ENCODE measurements at regions not wholly inside any gene's neighbourhood (a gene's known extent, or its start where the extent isn't known, plus 50 kb on each side); places are given as distances from the start of the nearest gene placed in this dataset.

DNA sequence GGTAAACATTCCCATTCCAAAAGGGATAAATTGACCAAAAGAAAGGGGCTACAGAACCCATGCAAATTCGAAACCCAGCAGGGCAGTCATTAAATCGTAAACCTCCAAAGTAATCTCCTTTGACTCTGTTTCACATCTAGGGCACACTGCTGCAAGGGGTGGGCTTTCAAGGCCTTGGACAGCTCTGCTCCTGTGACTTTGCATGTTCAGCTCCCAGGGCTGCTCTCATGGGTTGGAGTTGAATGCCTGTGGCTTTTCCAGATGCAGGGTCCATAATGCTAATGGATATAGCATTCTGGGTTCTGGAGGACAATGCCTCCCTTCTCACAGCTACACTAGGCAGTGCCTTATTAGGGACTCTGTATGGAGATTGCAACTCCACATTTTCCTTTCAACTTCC, 211.9 kb upstream of the MANEA start:
- Histone ChIP-seq H3K4me2 (ENCODE audit: low read length) (no peak overlapping the region), H3K36me3 (ENCODE audit: insufficient read depth, low read length) (no peaks in the 10 kb centered on the region), H3K9me3 (replicated peaks; ENCODE audit: low read length) (no peaks in the 10 kb centered on the region), H3K9ac (ENCODE audit: low read depth, low read length) (no peak overlapping the region), H3K4me1 (ENCODE audit: control insufficient read depth, insufficient read depth, low read length) (no peaks in the 10 kb centered on the region), H3K27me3 (ENCODE audit: control insufficient read depth, insufficient read depth, low read length) (no peaks in the 10 kb centered on the region), H3K4me3 (ENCODE audit: low read length) (no peak overlapping the region)

DNA sequence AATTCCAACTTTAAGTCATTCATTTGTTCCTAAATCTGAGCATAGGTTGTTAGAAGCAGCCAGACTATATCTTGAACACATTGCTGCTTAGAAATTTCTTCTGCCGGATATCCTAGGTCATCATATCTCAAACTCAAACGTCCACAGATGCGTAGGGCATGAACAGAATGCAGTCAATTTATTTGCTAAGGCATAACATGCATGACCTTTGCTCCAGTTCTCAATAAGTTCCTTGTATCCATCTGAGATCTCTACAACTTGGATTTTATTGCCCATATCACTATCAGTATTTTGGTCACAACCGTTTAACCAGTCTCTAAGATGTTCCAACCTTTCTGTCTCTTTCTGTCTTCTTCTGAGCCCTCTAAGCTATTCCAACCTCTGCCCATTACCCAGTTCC, 210.9 kb upstream of the MANEA start:
- Histone ChIP-seq H3K27me3 (ENCODE audit: control insufficient read depth, insufficient read depth, low read length) (no peaks in the 10 kb centered on the region), H3K4me2 (ENCODE audit: low read length) (no peak overlapping the region), H3K36me3 (ENCODE audit: insufficient read depth, low read length) (no peaks in the 10 kb centered on the region), H3K4me1 (ENCODE audit: control insufficient read depth, insufficient read depth, low read length) (no peaks in the 10 kb centered on the region), H3K9ac (ENCODE audit: low read depth, low read length) (no peak overlapping the region), H3K9me3 (replicated peaks; ENCODE audit: low read length) (no peaks in the 10 kb centered on the region), H3K4me3 (ENCODE audit: low read length) (no peak overlapping the region)

- Histone ChIP-seq H3K4me1 (ENCODE audit: control insufficient read depth, insufficient read depth, low read length) (no peaks in the 10 kb centered on the region), H3K36me3 (ENCODE audit: insufficient read depth, low read length) (no peaks in the 10 kb centered on the region), H3K4me3 (ENCODE audit: low read length) (no peak overlapping the region), H3K27me3 (ENCODE audit: control insufficient read depth, insufficient read depth, low read length) (no peaks in the 10 kb centered on the region), H3K9ac (ENCODE audit: low read depth, low read length) (no peak overlapping the region), H3K9me3 (replicated peaks; ENCODE audit: low read length) (peaks cover 6% of the 10 kb centered on the region), H3K4me2 (ENCODE audit: low read length) (no peak overlapping the region)
Observed at GRCh38 chr6:95383878-95384277, 193.5 kb upstream of the MANEA start.

DNA sequence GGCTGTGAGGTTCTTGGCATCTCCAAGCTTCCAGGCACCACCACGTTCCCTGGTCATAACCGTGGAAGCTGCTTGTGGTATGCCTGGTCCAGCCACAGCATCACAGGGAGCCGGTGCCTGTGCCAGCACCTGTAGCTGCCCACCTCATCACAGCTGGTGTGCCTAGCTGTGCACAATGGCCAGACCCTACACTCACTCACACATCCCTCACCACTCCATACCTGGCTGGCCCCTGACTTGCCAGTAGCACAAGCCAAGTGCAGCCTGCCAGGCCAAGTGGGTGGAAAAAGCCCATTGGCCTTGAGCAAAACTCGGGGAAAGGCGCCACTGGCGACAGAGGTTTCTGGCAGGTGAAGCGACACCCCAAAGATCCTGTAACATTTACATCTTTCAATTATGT, 192.3 kb upstream of the MANEA start:
- H3K36me3 ChIP-seq (ENCODE audit: insufficient read depth, low read length) = no peaks in the 10 kb centered on the region
- H3K9me3 ChIP-seq (replicated peaks; ENCODE audit: low read length) = peaks cover 6% of the 10 kb centered on the region
- H3K27me3 ChIP-seq (ENCODE audit: control insufficient read depth, insufficient read depth, low read length) = no peaks in the 10 kb centered on the region
- H3K4me1 ChIP-seq (ENCODE audit: control insufficient read depth, insufficient read depth, low read length) = no peaks in the 10 kb centered on the region
- H3K4me2 ChIP-seq (ENCODE audit: low read length) = no peak overlapping the region
- no peak overlapping the region for H3K4me3 ChIP-seq (ENCODE audit: low read length)
- H3K9ac ChIP-seq (ENCODE audit: low read depth, low read length) = no peak overlapping the region

DNA sequence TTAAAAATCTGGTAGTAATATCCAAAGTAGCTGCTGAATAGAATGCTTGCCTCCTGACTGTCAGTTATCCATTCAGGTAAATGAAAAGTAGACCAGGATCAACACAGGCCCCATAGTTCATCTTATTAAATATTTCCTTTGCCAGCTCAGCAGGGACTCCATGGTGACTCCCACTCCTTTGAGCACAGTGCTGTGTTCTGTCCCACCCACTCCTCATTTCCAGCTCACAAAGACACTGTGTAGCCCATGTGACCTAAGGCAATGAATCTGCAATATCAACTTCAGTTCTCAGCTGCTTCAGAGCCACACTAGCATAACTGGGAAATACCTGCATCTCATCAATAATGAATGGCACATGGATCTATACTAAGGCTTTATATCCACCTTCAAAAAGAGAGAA, 189.5 kb upstream of the MANEA start:
- Histone ChIP-seq H3K9me3 (replicated peaks; ENCODE audit: low read length) (peaks cover 6% of the 10 kb centered on the region), H3K27me3 (ENCODE audit: control insufficient read depth, insufficient read depth, low read length) (no peaks in the 10 kb centered on the region), H3K4me1 (ENCODE audit: control insufficient read depth, insufficient read depth, low read length) (no peaks in the 10 kb centered on the region), H3K9ac (ENCODE audit: low read depth, low read length) (no peak overlapping the region), H3K4me2 (ENCODE audit: low read length) (no peak overlapping the region), H3K4me3 (ENCODE audit: low read length) (no peak overlapping the region), H3K36me3 (ENCODE audit: insufficient read depth, low read length) (no peaks in the 10 kb centered on the region)

DNA sequence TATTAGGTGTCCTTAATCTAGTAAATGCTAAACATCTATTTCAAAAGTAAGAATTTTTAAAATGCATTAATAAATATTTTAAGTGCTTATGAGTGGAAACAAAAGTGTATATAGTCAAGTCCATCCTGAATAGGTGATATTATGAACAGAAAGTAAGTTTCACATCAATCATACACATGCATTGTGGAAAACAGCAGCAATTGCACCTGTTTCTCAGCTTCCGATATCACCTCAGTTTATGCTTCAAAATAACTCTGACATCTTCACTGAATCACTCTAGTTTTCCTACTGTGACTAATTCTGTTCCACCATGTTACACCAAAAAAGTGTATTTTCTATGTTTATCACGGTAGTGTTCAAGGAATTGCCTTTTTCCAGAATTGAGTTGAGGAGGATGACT, 172.6 kb upstream of the MANEA start:
- no peaks in the 10 kb centered on the region for H3K36me3 ChIP-seq (ENCODE audit: insufficient read depth, low read length)

DNA sequence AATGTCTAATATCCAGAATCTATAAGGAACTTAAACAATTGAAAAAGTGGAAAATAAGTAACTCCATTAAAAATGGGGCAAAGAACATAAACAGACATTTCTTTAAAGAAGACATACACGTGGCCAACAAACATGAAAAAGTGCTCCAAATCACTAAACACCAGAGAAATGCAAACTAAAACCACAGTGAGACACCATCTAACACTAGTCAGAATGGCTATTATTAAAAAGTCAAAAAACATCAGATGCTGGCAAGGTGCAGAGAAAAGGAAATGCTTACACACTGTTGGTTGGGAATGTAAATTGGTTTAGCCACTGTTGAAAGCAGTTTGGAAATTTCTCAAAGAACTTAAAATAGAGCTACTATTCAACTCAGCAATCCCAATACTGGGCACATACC, 169.2 kb upstream of the MANEA start:
- Histone ChIP-seq H3K36me3 (ENCODE audit: insufficient read depth, low read length) (no peaks in the 10 kb centered on the region), H3K27me3 (ENCODE audit: control insufficient read depth, insufficient read depth, low read length) (no peaks in the 10 kb centered on the region)

More for the DNA sequence above, 172.6 kb upstream of the MANEA start:
- Histone ChIP-seq H3K9me3 (replicated peaks; ENCODE audit: low read length) (no peaks in the 10 kb centered on the region), H3K4me1 (ENCODE audit: control insufficient read depth, insufficient read depth, low read length) (no peaks in the 10 kb centered on the region), H3K9ac (ENCODE audit: low read depth, low read length) (no peak overlapping the region), H3K27me3 (ENCODE audit: control insufficient read depth, insufficient read depth, low read length) (no peaks in the 10 kb centered on the region), H3K4me3 (ENCODE audit: low read length) (no peak overlapping the region), H3K4me2 (ENCODE audit: low read length) (no peak overlapping the region)

GRCh38 chr6:95410168-95410567, 167.2 kb upstream of the MANEA start:
- no peak overlapping the region for H3K4me2 ChIP-seq (ENCODE audit: low read length)
- H3K4me1 ChIP-seq (ENCODE audit: control insufficient read depth, insufficient read depth, low read length) = no peaks in the 10 kb centered on the region
- H3K9ac ChIP-seq (ENCODE audit: low read depth, low read length) = no peak overlapping the region
- no peak overlapping the region for H3K4me3 ChIP-seq (ENCODE audit: low read length)
- no peaks in the 10 kb centered on the region for H3K27me3 ChIP-seq (ENCODE audit: control insufficient read depth, insufficient read depth, low read length)
- no peaks in the 10 kb centered on the region for H3K36me3 ChIP-seq (ENCODE audit: insufficient read depth, low read length)
- H3K9me3 ChIP-seq (replicated peaks; ENCODE audit: low read length) = no peaks in the 10 kb centered on the region

More for the DNA sequence above, 169.2 kb upstream of the MANEA start:
- no peak overlapping the region for H3K4me3 ChIP-seq (ENCODE audit: low read length)
- no peak overlapping the region for H3K9ac ChIP-seq (ENCODE audit: low read depth, low read length)
- no peak overlapping the region for H3K4me2 ChIP-seq (ENCODE audit: low read length)
- H3K4me1 ChIP-seq (ENCODE audit: control insufficient read depth, insufficient read depth, low read length) = no peaks in the 10 kb centered on the region
- no peaks in the 10 kb centered on the region for H3K9me3 ChIP-seq (replicated peaks; ENCODE audit: low read length)

GRCh38 chr6:95413789-95414188, 163.5 kb upstream of the MANEA start:
- Histone ChIP-seq H3K4me3 (ENCODE audit: low read length) (no peak overlapping the region), H3K36me3 (ENCODE audit: insufficient read depth, low read length) (no peaks in the 10 kb centered on the region), H3K9ac (ENCODE audit: low read depth, low read length) (no peak overlapping the region), H3K27me3 (ENCODE audit: control insufficient read depth, insufficient read depth, low read length) (no peaks in the 10 kb centered on the region), H3K4me1 (ENCODE audit: control insufficient read depth, insufficient read depth, low read length) (no peaks in the 10 kb centered on the region), H3K4me2 (ENCODE audit: low read length) (no peak overlapping the region), H3K9me3 (replicated peaks; ENCODE audit: low read length) (no peaks in the 10 kb centered on the region)

DNA sequence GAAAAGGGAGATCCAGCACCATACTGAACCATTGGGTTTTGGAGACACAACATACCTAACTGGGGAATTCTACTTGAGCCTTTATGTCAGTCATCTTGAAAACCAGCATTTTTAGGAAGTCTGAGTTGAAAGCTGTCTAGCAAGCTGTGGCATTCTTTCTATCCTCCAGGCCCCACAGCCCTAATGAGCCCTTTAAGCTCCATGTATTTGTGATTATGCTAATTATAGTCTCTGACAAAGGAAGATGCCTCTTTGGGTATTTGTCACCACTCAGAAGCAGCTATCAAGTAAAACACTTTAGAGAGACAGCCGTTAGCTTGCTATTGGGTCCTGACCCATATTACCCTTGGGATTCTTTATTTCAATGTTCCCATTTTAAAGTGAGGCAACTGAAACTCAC, 159.5 kb upstream of the MANEA start:
- H3K9me3 ChIP-seq (replicated peaks; ENCODE audit: low read length) = peaks cover 3% of the 10 kb centered on the region
- no peaks in the 10 kb centered on the region for H3K36me3 ChIP-seq (ENCODE audit: insufficient read depth, low read length)
- H3K4me1 ChIP-seq (ENCODE audit: control insufficient read depth, insufficient read depth, low read length) = no peaks in the 10 kb centered on the region
- H3K9ac ChIP-seq (ENCODE audit: low read depth, low read length) = no peak overlapping the region
- H3K4me3 ChIP-seq (ENCODE audit: low read length) = no peak overlapping the region
- no peaks in the 10 kb centered on the region for H3K27me3 ChIP-seq (ENCODE audit: control insufficient read depth, insufficient read depth, low read length)
- no peak overlapping the region for H3K4me2 ChIP-seq (ENCODE audit: low read length)

GRCh38 chr6:95420792-95421191, 156.5 kb upstream of the MANEA start:
- Histone ChIP-seq H3K4me3 (ENCODE audit: low read length) (no peak overlapping the region), H3K4me2 (ENCODE audit: low read length) (no peak overlapping the region), H3K9me3 (replicated peaks; ENCODE audit: low read length) (peaks cover 3% of the 10 kb centered on the region), H3K9ac (ENCODE audit: low read depth, low read length) (no peak overlapping the region), H3K36me3 (ENCODE audit: insufficient read depth, low read length) (no peaks in the 10 kb centered on the region), H3K27me3 (ENCODE audit: control insufficient read depth, insufficient read depth, low read length) (no peaks in the 10 kb centered on the region), H3K4me1 (ENCODE audit: control insufficient read depth, insufficient read depth, low read length) (no peaks in the 10 kb centered on the region)

DNA sequence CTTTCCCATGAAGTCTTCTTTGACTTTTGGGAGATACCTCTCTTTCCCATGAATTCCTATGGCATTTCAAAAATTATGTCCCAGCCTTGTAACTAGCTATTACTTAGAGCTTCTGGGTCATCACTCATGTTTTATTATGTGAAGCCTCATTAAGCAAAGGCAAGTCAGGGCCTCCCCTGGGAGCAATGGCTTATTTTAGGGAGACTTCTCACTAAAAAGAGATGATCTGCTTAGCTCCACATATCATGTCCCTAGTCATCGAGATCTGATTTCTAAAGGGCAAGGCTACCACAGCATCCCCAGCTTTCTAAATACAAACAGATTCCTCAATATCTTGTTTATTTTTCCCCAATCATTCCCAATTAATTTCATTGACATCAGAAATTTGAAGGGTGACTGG, 154.0 kb upstream of the MANEA start:
- Histone ChIP-seq H3K9me3 (replicated peaks; ENCODE audit: low read length) (peaks cover 3% of the 10 kb centered on the region), H3K4me2 (ENCODE audit: low read length) (no peak overlapping the region), H3K4me3 (ENCODE audit: low read length) (no peak overlapping the region), H3K9ac (ENCODE audit: low read depth, low read length) (no peak overlapping the region), H3K4me1 (ENCODE audit: control insufficient read depth, insufficient read depth, low read length) (no peaks in the 10 kb centered on the region), H3K27me3 (ENCODE audit: control insufficient read depth, insufficient read depth, low read length) (no peaks in the 10 kb centered on the region), H3K36me3 (ENCODE audit: insufficient read depth, low read length) (no peaks in the 10 kb centered on the region)
